Stimulated activated CD8-positive, alpha-beta memory T cell treated with anti-CD3 and anti-CD28 coated beads, Interleukin-12 subunit alpha, Interleukin-12 subunit beta, amount 100 ng/mL, for 4 hours (primary cell): ENCODE measurements at regions not wholly inside any gene's neighbourhood (a gene's known extent, or its start where the extent isn't known, plus 50 kb on each side); places are given as distances from the start of the nearest gene placed in this dataset.
A peak's percentile ranks its signal among the peaks of the same experiment; 100 is the strongest.

Experiments
- DNase-seq: peaks from one replicate; pipeline ENCODE4 v3.0.0-alpha.2; 2020; ENCODE audit warnings: low read depth

GRCh38 chr3:27861046-27862036 lies 139.2 kb upstream of the EOMES start:
- no peak for DNase-seq

- no peak for DNase-seq
Measured at GRCh38 chr3:27865731-27866130, 143.6 kb upstream of the EOMES start.

- DNase-seq = no peak
Measured at GRCh38 chr3:27869152-27869551, 147.0 kb upstream of the EOMES start.

GRCh38 chr3:27877061-27878013 lies 155.2 kb upstream of the EOMES start:
- no peak for DNase-seq

- no peak for DNase-seq
Measured at GRCh38 chr3:27878014-27878383, 155.9 kb upstream of the EOMES start.

GRCh38 chr3:27880969-27881892 lies 159.1 kb upstream of the EOMES start:
- no peak for DNase-seq

GRCh38 chr3:27883266-27883665 lies 161.1 kb upstream of the EOMES start:
- DNase-seq = no peak

- no peak for DNase-seq
Measured at GRCh38 chr3:27885641-27886040, 163.5 kb upstream of the EOMES start.

- no peak for DNase-seq
Measured at GRCh38 chr3:27888562-27888961, 166.4 kb upstream of the EOMES start.

- no peak for DNase-seq
Measured at GRCh38 chr3:27889745-27890144, 167.6 kb upstream of the EOMES start.

- peak; percentile 29 for DNase-seq
Measured at GRCh38 chr3:27900316-27900715, 178.2 kb upstream of the EOMES start.

GRCh38 chr3:27903446-27903845 lies 181.3 kb upstream of the EOMES start:
- no peak for DNase-seq

- DNase-seq = peak; percentile 20
Measured at GRCh38 chr3:27905625-27906024, 183.5 kb upstream of the EOMES start.

GRCh38 chr3:27907148-27907547 lies 185.0 kb upstream of the EOMES start:
- no peak for DNase-seq

- no peak for DNase-seq
Measured at GRCh38 chr3:27907929-27908328, 185.8 kb upstream of the EOMES start.

GRCh38 chr3:27910456-27910855 lies 188.3 kb upstream of the EOMES start:
- no peak for DNase-seq

GRCh38 chr3:27914199-27914598 lies 192.1 kb upstream of the EOMES start:
- no peak for DNase-seq

- no peak for DNase-seq
Measured at GRCh38 chr3:27923349-27924068, 201.4 kb upstream of the EOMES start.

- DNase-seq = no peak
Measured at GRCh38 chr3:27927882-27928281, 205.8 kb upstream of the EOMES start.

GRCh38 chr3:27930052-27930602 lies 208.0 kb upstream of the EOMES start:
- no peak for DNase-seq

- DNase-seq = no peak
Measured at GRCh38 chr3:27935492-27935891, 213.4 kb upstream of the EOMES start.
